K562 (cell line): ENCODE measurements at regions not wholly inside any gene's neighbourhood (a gene's known extent, or its start where the extent isn't known, plus 50 kb on each side); places are given as distances from the start of the nearest gene placed in this dataset.

Experiments used
- ERF ChIP-seq: fragments of 450-650 bp; formaldehyde crosslinking; IDR thresholded peaks from 2 replicates; pipeline ENCODE4 v1.4.0; 2020; ENCODE audit warnings: mild to moderate bottlenecking, mixed read lengths
- ESRRA ChIP-seq: fragments of 450-650 bp; IDR thresholded peaks from 2 replicates; pipeline ENCODE4 v1.6.1; 2014; ENCODE audit warnings: low read depth, mild to moderate bottlenecking, moderate library complexity, borderline replicate concordance
- SPI1 ChIP-seq: IDR thresholded peaks from 2 replicates; pipeline ENCODE4 v1.6.1; 2011; ENCODE audit warnings: low read depth, low read length, control low read depth, borderline replicate concordance
- TCF7 ChIP-seq: sonication (generic); IDR thresholded peaks from 2 replicates; pipeline ENCODE4 v1.6.1; 2016; ENCODE audit warnings: antibody characterized with exemption, borderline replicate concordance
- TF ChIP-seq, protein P1 (sequence below): fragments of 200-600 bp; sonication (generic); IDR thresholded peaks from one replicate; pipeline ENCODE4 v1.6.1; 2012; ENCODE audit warnings: mild to moderate bottlenecking, low read depth, low read length, inconsistent platforms

DNA sequence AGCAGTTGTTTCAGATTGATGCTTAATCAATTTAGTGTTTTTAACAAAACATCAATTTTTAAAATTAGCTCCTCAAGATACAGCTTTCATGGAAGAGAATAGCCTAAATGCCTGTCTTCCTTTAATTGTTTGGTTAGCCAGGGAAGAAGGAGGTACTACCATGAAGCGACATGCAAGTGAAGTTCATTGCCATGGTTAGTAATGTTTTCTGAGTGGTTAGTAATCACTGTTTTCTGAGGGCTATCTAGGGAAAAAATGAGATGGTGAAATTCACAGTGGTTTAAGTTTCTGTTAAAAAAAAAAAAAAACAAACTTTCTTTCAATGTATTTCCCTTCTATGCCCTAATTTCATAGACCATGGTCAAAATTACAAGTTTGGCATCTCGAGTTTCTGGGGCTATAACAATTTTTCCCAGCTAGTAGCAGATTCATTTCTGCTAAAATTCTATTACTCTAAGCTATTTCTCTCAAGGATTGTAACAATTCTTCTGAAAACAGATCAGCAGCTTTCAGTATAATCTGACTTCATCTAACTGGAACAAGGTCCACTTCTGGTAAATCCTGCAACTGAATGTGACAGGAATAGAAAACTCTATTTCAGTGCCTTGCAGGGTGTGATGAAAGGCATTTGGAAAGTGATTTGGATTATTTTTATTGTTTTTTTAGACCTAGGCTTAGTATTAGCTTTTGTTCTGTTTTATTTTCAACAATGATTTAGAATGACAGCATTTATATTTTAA, 157.0 kb downstream of the PCDH18 start (continued):
- TF ChIP-seq, protein P1, sequence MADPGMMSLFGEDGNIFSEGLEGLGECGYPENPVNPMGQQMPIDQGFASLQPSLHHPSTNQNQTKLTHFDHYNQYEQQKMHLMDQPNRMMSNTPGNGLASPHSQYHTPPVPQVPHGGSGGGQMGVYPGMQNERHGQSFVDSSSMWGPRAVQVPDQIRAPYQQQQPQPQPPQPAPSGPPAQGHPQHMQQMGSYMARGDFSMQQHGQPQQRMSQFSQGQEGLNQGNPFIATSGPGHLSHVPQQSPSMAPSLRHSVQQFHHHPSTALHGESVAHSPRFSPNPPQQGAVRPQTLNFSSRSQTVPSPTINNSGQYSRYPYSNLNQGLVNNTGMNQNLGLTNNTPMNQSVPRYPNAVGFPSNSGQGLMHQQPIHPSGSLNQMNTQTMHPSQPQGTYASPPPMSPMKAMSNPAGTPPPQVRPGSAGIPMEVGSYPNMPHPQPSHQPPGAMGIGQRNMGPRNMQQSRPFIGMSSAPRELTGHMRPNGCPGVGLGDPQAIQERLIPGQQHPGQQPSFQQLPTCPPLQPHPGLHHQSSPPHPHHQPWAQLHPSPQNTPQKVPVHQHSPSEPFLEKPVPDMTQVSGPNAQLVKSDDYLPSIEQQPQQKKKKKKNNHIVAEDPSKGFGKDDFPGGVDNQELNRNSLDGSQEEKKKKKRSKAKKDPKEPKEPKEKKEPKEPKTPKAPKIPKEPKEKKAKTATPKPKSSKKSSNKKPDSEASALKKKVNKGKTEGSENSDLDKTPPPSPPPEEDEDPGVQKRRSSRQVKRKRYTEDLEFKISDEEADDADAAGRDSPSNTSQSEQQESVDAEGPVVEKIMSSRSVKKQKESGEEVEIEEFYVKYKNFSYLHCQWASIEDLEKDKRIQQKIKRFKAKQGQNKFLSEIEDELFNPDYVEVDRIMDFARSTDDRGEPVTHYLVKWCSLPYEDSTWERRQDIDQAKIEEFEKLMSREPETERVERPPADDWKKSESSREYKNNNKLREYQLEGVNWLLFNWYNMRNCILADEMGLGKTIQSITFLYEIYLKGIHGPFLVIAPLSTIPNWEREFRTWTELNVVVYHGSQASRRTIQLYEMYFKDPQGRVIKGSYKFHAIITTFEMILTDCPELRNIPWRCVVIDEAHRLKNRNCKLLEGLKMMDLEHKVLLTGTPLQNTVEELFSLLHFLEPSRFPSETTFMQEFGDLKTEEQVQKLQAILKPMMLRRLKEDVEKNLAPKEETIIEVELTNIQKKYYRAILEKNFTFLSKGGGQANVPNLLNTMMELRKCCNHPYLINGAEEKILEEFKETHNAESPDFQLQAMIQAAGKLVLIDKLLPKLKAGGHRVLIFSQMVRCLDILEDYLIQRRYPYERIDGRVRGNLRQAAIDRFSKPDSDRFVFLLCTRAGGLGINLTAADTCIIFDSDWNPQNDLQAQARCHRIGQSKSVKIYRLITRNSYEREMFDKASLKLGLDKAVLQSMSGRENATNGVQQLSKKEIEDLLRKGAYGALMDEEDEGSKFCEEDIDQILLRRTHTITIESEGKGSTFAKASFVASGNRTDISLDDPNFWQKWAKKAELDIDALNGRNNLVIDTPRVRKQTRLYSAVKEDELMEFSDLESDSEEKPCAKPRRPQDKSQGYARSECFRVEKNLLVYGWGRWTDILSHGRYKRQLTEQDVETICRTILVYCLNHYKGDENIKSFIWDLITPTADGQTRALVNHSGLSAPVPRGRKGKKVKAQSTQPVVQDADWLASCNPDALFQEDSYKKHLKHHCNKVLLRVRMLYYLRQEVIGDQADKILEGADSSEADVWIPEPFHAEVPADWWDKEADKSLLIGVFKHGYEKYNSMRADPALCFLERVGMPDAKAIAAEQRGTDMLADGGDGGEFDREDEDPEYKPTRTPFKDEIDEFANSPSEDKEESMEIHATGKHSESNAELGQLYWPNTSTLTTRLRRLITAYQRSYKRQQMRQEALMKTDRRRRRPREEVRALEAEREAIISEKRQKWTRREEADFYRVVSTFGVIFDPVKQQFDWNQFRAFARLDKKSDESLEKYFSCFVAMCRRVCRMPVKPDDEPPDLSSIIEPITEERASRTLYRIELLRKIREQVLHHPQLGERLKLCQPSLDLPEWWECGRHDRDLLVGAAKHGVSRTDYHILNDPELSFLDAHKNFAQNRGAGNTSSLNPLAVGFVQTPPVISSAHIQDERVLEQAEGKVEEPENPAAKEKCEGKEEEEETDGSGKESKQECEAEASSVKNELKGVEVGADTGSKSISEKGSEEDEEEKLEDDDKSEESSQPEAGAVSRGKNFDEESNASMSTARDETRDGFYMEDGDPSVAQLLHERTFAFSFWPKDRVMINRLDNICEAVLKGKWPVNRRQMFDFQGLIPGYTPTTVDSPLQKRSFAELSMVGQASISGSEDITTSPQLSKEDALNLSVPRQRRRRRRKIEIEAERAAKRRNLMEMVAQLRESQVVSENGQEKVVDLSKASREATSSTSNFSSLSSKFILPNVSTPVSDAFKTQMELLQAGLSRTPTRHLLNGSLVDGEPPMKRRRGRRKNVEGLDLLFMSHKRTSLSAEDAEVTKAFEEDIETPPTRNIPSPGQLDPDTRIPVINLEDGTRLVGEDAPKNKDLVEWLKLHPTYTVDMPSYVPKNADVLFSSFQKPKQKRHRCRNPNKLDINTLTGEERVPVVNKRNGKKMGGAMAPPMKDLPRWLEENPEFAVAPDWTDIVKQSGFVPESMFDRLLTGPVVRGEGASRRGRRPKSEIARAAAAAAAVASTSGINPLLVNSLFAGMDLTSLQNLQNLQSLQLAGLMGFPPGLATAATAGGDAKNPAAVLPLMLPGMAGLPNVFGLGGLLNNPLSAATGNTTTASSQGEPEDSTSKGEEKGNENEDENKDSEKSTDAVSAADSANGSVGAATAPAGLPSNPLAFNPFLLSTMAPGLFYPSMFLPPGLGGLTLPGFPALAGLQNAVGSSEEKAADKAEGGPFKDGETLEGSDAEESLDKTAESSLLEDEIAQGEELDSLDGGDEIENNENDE, result no peak
- TF ChIP-seq ERF (CRISPR knock-in tag) (no peak), ESRRA (no peak), TCF7 (no peak), SPI1 (no peak)
